ENCODE measurements at regions not wholly inside any gene's neighbourhood (a gene's known extent, or its start where the extent isn't known, plus 50 kb on each side); places are given as distances from the start of the nearest gene placed in this dataset.

DNA sequence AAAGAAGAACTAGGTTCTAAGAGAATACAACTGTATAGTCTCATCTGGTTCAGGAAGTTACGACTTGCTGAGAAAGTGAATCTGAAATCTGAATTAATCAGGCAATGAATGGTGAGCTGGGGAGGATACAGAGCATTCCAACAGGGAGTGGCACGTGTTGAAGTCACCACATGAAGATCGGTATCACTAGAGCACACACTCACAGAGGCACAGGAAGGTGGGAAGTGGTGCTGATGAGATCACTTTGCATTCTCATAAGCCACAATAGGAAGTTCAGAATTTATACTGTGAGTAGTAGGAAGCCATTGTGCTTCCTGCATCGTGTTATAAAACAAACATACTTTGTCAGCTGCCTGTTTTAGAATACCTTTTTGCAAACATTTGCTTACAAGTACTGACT is 615.0 kb upstream of the DDX18 start:
- H3K4me3 ChIP-seq (ENCODE audit: control insufficient read depth in 1 of 7, extremely low read depth in 1 of 7, insufficient read depth in 4 of 7, low read depth in 2 of 7, low read length in 6 of 7) = no peak overlapping the region
- H3K4me1 ChIP-seq (ENCODE audit: control extremely low read depth in 1 of 4, control insufficient read depth in 4 of 4, insufficient read depth in 4 of 4, low read length in 3 of 4) = no peaks in the 10 kb centered on the region
- 91% methylated on average over 1 of the region's 4 CpGs for WGBS (ENCODE audit: insufficient coverage)
- H3K36me3 ChIP-seq (ENCODE audit: control insufficient read depth in 4 of 4, insufficient read depth in 4 of 4, low read length in 3 of 4) = no peaks in the 10 kb centered on the region
- no peak for DNase-seq
- H3K27ac ChIP-seq (ENCODE audit: insufficient read depth in 1 of 2, low read depth in 1 of 2, low read length in 2 of 2, poor library complexity in 1 of 2, severe bottlenecking in 2 of 2) = no peak overlapping the region
- ChIA-PET POLR2A (no interaction called here), CTCF (no interaction called here)
- no peaks in the 10 kb centered on the region for H3K27me3 ChIP-seq (replicated peaks in 2 of 5; ENCODE audit: control insufficient read depth in 4 of 5, insufficient read depth in 5 of 5, low read length in 4 of 5)
- H3K9me3 ChIP-seq (ENCODE audit: control extremely low read depth in 1 of 5, control insufficient read depth in 4 of 5, insufficient read depth in 2 of 5, low read depth in 1 of 5, low read length in 4 of 5) = no peaks in the 10 kb centered on the region

DNA sequence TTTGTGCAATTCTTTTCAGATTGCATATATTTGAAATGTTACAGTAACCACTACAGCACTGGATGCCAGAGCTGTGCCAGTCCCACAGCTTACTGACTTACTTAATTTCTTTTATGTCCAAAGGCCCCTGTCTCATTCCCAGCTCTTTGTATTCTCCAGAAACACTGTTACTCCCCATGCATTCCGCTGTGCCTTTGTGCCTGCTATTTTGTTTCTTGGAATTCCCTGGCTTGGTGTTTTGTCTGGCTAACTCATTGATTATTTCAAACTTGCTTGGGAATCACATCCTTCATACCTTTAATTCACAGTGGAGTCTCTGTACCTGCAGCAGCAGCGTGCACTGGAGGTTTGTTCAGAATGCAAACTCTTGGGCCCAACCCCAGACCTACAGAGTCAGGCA is 601.9 kb upstream of the DDX18 start:
- ChIA-PET POLR2A (no interaction called here), CTCF (no interaction called here)
- Histone ChIP-seq H3K9me3 (ENCODE audit: control extremely low read depth in 1 of 5, control insufficient read depth in 4 of 5, insufficient read depth in 2 of 5, low read depth in 1 of 5, low read length in 4 of 5) (no peaks in the 10 kb centered on the region), H3K27me3 (replicated peaks in 2 of 5; ENCODE audit: control insufficient read depth in 4 of 5, insufficient read depth in 5 of 5, low read length in 4 of 5) (no peaks in the 10 kb centered on the region), H3K4me3 (ENCODE audit: control insufficient read depth in 1 of 7, extremely low read depth in 1 of 7, insufficient read depth in 4 of 7, low read depth in 2 of 7, low read length in 6 of 7) (no peak overlapping the region), H3K36me3 (ENCODE audit: control insufficient read depth in 4 of 4, insufficient read depth in 4 of 4, low read length in 3 of 4) (no peaks in the 10 kb centered on the region), H3K4me1 (ENCODE audit: control extremely low read depth in 1 of 4, control insufficient read depth in 4 of 4, insufficient read depth in 4 of 4, low read length in 3 of 4) (no peaks in the 10 kb centered on the region), H3K27ac (ENCODE audit: insufficient read depth in 1 of 2, low read depth in 1 of 2, low read length in 2 of 2, poor library complexity in 1 of 2, severe bottlenecking in 2 of 2) (no peak overlapping the region)
- DNase-seq = no peak
- 100% methylated on average over 2 of the region's 2 CpGs for WGBS (ENCODE audit: insufficient coverage)

DNA sequence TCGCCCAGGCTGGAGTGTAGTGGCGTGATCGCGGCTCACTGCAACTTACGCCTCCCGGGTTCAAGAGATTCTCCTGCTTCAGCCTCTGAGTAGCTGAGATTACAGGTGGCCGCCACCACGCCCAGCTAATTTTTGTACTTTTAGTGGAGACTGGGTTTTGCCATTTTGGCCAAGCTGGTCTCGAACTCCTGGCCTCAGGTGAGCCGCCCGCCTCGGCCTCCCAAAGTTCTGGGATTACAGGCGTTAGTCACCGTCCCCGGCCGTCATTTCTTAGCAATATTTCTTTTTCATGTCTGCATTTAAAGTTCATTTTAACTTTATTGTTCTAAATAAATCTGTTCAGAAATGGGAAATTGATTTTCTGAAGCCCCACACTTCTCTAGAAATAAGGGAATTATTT is 597.3 kb upstream of the DDX18 start:
- ChIA-PET CTCF (no interaction called here), POLR2A (interaction anchor here (0.7 kb wide), 1 partner anchor 521 kb away, joined by 3 read pairs; no protein-coding TSS in a partner anchor)
- WGBS (ENCODE audit: insufficient coverage) = 97% methylated on average over 11 of the region's 16 CpGs

DNA sequence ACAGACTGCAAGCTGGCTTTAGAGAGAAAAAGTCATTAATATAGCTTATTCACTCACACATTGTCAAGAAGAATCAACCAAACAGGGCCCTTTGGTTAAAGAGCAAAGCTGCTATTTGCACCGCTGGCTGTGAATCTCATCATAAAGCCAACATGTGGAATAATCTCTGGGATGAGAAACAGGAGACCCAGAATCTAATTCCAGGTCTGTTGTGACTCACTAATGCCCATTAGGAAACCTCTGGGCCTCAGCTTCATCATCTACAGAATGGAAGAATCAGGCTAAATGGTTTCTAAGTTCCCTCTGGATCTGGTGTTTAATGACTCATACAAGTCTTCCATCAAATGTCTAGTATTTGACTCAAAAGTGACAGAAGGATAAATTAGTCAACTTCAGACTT is 591.7 kb upstream of the DDX18 start:
- 67% methylated on average over 1 of the region's 1 CpG for WGBS (ENCODE audit: insufficient coverage)
- Histone ChIP-seq H3K27me3 (replicated peaks in 2 of 5; ENCODE audit: control insufficient read depth in 4 of 5, insufficient read depth in 5 of 5, low read length in 4 of 5) (no peaks in the 10 kb centered on the region), H3K27ac (ENCODE audit: insufficient read depth in 1 of 2, low read depth in 1 of 2, low read length in 2 of 2, poor library complexity in 1 of 2, severe bottlenecking in 2 of 2) (no peak overlapping the region), H3K36me3 (ENCODE audit: control insufficient read depth in 4 of 4, insufficient read depth in 4 of 4, low read length in 3 of 4) (no peaks in the 10 kb centered on the region), H3K9me3 (ENCODE audit: control extremely low read depth in 1 of 5, control insufficient read depth in 4 of 5, insufficient read depth in 2 of 5, low read depth in 1 of 5, low read length in 4 of 5) (no peaks in the 10 kb centered on the region), H3K4me1 (ENCODE audit: control extremely low read depth in 1 of 4, control insufficient read depth in 4 of 4, insufficient read depth in 4 of 4, low read length in 3 of 4) (no peaks in the 10 kb centered on the region), H3K4me3 (ENCODE audit: control insufficient read depth in 1 of 7, extremely low read depth in 1 of 7, insufficient read depth in 4 of 7, low read depth in 2 of 7, low read length in 6 of 7) (no peak overlapping the region)
- POLR2A ChIA-PET = no interaction called here
- CTCF ChIA-PET = no interaction called here
- DNase-seq = no peak

More for the DNA sequence above, 597.3 kb upstream of the DDX18 start:
- Histone ChIP-seq H3K4me1 (ENCODE audit: control extremely low read depth in 1 of 4, control insufficient read depth in 4 of 4, insufficient read depth in 4 of 4, low read length in 3 of 4) (no peaks in the 10 kb centered on the region), H3K27ac (ENCODE audit: insufficient read depth in 1 of 2, low read depth in 1 of 2, low read length in 2 of 2, poor library complexity in 1 of 2, severe bottlenecking in 2 of 2) (no peak overlapping the region), H3K9me3 (ENCODE audit: control extremely low read depth in 1 of 5, control insufficient read depth in 4 of 5, insufficient read depth in 2 of 5, low read depth in 1 of 5, low read length in 4 of 5) (no peaks in the 10 kb centered on the region), H3K36me3 (ENCODE audit: control insufficient read depth in 4 of 4, insufficient read depth in 4 of 4, low read length in 3 of 4) (no peaks in the 10 kb centered on the region), H3K4me3 (ENCODE audit: control insufficient read depth in 1 of 7, extremely low read depth in 1 of 7, insufficient read depth in 4 of 7, low read depth in 2 of 7, low read length in 6 of 7) (no peak overlapping the region), H3K27me3 (replicated peaks in 2 of 5; ENCODE audit: control insufficient read depth in 4 of 5, insufficient read depth in 5 of 5, low read length in 4 of 5) (no peaks in the 10 kb centered on the region)
- no peak for DNase-seq

DNA sequence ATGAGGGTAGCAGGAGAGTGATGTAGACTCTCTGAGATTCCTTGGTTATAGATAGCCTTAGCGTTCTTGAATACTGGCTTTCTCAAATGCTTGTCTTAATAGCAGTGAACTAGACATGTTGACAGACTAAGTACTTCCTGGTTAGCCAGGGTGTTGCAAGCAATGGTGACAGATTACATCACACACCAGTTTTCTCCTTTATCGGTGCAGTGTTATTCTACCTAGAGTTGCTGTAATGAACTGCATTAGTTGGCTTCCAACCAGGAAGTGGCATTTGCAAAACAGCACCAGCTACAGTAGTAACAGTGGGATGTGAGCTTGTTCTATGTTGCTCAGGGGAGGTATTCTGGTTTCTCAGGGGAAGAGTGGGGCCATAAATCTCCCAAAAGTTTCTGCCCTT is 582.2 kb upstream of the DDX18 start:
- 67% methylated on average over 1 of the region's 2 CpGs for WGBS (ENCODE audit: insufficient coverage)
- no peak overlapping the region for H3K4me3 ChIP-seq (ENCODE audit: control insufficient read depth in 1 of 7, extremely low read depth in 1 of 7, insufficient read depth in 4 of 7, low read depth in 2 of 7, low read length in 6 of 7)
- DNase-seq = no peak
- H3K27ac ChIP-seq (ENCODE audit: insufficient read depth in 1 of 2, low read depth in 1 of 2, low read length in 2 of 2, poor library complexity in 1 of 2, severe bottlenecking in 2 of 2) = no peak overlapping the region
- no peaks in the 10 kb centered on the region for H3K27me3 ChIP-seq (replicated peaks in 2 of 5; ENCODE audit: control insufficient read depth in 4 of 5, insufficient read depth in 5 of 5, low read length in 4 of 5)
- H3K36me3 ChIP-seq (ENCODE audit: control insufficient read depth in 4 of 4, insufficient read depth in 4 of 4, low read length in 3 of 4) = no peaks in the 10 kb centered on the region
- no peaks in the 10 kb centered on the region for H3K4me1 ChIP-seq (ENCODE audit: control extremely low read depth in 1 of 4, control insufficient read depth in 4 of 4, insufficient read depth in 4 of 4, low read length in 3 of 4)
- H3K9me3 ChIP-seq (ENCODE audit: control extremely low read depth in 1 of 5, control insufficient read depth in 4 of 5, insufficient read depth in 2 of 5, low read depth in 1 of 5, low read length in 4 of 5) = peaks cover 0 to 7% (median 4%) of the 10 kb centered on the region in 5 experiments
- POLR2A ChIA-PET = no interaction called here
- CTCF ChIA-PET = no interaction called here

DNA sequence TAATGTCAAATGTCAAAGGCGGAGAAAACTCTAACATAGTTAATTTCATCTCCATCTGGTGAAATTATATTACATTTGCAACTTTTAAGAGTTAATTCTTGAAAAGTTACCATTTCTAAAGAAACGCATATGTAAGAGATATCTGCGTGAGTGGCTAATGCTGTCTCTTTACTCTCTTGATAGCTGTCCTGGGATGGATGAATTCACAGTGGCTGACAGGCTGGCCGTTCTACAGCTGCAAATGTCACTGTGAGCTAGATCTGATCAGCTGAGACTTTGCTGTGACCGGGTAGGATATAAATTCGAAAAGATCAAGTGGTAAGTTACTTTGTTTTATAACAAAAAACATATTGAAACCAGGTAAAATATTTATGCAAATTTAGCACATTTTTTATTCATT is 557.1 kb upstream of the DDX18 start:
- Histone ChIP-seq H3K9me3 (ENCODE audit: control extremely low read depth in 1 of 5, control insufficient read depth in 4 of 5, insufficient read depth in 2 of 5, low read depth in 1 of 5, low read length in 4 of 5) (no peaks in the 10 kb centered on the region), H3K27me3 (replicated peaks in 2 of 5; ENCODE audit: control insufficient read depth in 4 of 5, insufficient read depth in 5 of 5, low read length in 4 of 5) (no peaks in the 10 kb centered on the region), H3K4me3 (ENCODE audit: control insufficient read depth in 1 of 7, extremely low read depth in 1 of 7, insufficient read depth in 4 of 7, low read depth in 2 of 7, low read length in 6 of 7) (no peak overlapping the region), H3K27ac (ENCODE audit: insufficient read depth in 1 of 2, low read depth in 1 of 2, low read length in 2 of 2, poor library complexity in 1 of 2, severe bottlenecking in 2 of 2) (no peak overlapping the region), H3K36me3 (ENCODE audit: control insufficient read depth in 4 of 4, insufficient read depth in 4 of 4, low read length in 3 of 4) (no peaks in the 10 kb centered on the region), H3K4me1 (ENCODE audit: control extremely low read depth in 1 of 4, control insufficient read depth in 4 of 4, insufficient read depth in 4 of 4, low read length in 3 of 4) (no peaks in the 10 kb centered on the region)
- ChIA-PET POLR2A (no interaction called here), CTCF (interaction anchor here (1.2 kb wide), 1 partner anchor 13 kb away, joined by 3 read pairs; no protein-coding TSS in a partner anchor)
- WGBS (ENCODE audit: insufficient coverage) = 82% methylated on average over 3 of the region's 6 CpGs
- DNase-seq = no peak

DNA sequence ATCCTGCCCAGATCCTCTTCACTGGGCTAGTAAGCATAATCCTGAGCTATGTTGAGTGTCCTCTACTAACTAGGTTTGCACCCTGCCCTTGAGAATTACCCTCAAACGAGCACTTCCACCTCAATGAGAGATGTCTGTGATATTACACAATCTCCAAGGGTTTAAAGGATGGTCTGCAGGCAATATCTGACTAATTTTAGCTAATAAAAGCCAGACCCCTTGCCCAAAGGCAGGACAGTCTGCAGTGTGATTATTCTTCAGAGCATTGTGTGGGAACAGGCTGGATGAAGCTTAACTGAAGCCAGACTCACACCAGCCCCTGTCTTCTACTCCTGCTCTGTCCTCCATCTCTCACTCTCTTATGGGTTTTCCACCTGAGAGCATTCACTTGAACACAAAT is 544.9 kb upstream of the DDX18 start:
- Histone ChIP-seq H3K4me1 (ENCODE audit: control extremely low read depth in 1 of 4, control insufficient read depth in 4 of 4, insufficient read depth in 4 of 4, low read length in 3 of 4) (no peaks in the 10 kb centered on the region), H3K9me3 (ENCODE audit: control extremely low read depth in 1 of 5, control insufficient read depth in 4 of 5, insufficient read depth in 2 of 5, low read depth in 1 of 5, low read length in 4 of 5) (peaks cover 0 to under 1% (median 0%) of the 10 kb centered on the region in 5 experiments), H3K4me3 (ENCODE audit: control insufficient read depth in 1 of 7, extremely low read depth in 1 of 7, insufficient read depth in 4 of 7, low read depth in 2 of 7, low read length in 6 of 7) (no peak overlapping the region), H3K36me3 (ENCODE audit: control insufficient read depth in 4 of 4, insufficient read depth in 4 of 4, low read length in 3 of 4) (no peaks in the 10 kb centered on the region), H3K27ac (ENCODE audit: insufficient read depth in 1 of 2, low read depth in 1 of 2, low read length in 2 of 2, poor library complexity in 1 of 2, severe bottlenecking in 2 of 2) (no peak overlapping the region), H3K27me3 (replicated peaks in 2 of 5; ENCODE audit: control insufficient read depth in 4 of 5, insufficient read depth in 5 of 5, low read length in 4 of 5) (no peaks in the 10 kb centered on the region)
- ChIA-PET POLR2A (no interaction called here), CTCF (no interaction called here)
- WGBS (ENCODE audit: insufficient coverage) = 20% methylated on average over 1 of the region's 1 CpG
- no peak for DNase-seq
